ENCODE measurements at regions not wholly inside any gene's neighbourhood (a gene's known extent, or its start where the extent isn't known, plus 50 kb on each side); places are given as distances from the start of the nearest gene placed in this dataset.

- no peak for TF ChIP-seq CTCF (IDR thresholded peaks at IDR 0.05 in 2 of 3, conservative IDR thresholded peaks at IDR 0.05 in 1 of 3; ENCODE audit: borderline replicate concordance in 1 of 3, insufficient read depth in 1 of 3, low read depth in 2 of 3, low read length in 2 of 3)
- no peak for TF ChIP-seq POLR2A (IDR thresholded peaks at IDR 0.05; ENCODE audit: borderline replicate concordance, extremely low read depth, insufficient read depth, insufficient read length)
- TF ChIP-seq REST (IDR thresholded peaks at IDR 0.05; ENCODE audit: low read depth): no peak
- TF ChIP-seq EZH2phosphoT487 (IDR thresholded peaks at IDR 0.05; ENCODE audit: borderline replicate concordance): no peak
- TF ChIP-seq ATF3 (IDR thresholded peaks at IDR 0.05): no peak
Observed at GRCh38 chr1:29712801-29713200, 476.5 kb downstream of the PTPRU start.

Measured in HCT116 (cell line).